Neural cell (in vitro differentiated cells): ENCODE measurements at regions not wholly inside any gene's neighbourhood (a gene's known extent, or its start where the extent isn't known, plus 50 kb on each side); places are given as distances from the start of the nearest gene placed in this dataset.

Source experiments
- H2AFZ ChIP-seq: fragments of 200-600, 300-800 bp; sonication (generic), shearing (Covaris generic); 2 replicates; pipeline ENCODE4 v1.6.0; 2014; ENCODE audit warnings: low read depth, mild to moderate bottlenecking, antibody characterized with exemption, low read length, moderate library complexity
- H3F3A ChIP-seq: fragments of 200-600 bp; shearing (Covaris generic); 2 replicates; pipeline ENCODE4 v1.6.1; 2016; ENCODE audit warnings: mild to moderate bottlenecking, moderate library complexity, mixed read lengths, antibody characterized with exemption, low read length; ENCODE audit not compliant: insufficient read depth, poor library complexity, severe bottlenecking
- H3K27ac ChIP-seq: fragments of 200-600, 300-800 bp; sonication (generic), shearing (Covaris generic); 2 replicates; pipeline ENCODE4 v1.5.1; 2014; ENCODE audit warnings: mild to moderate bottlenecking, low read length, moderate library complexity
- H3K27me3 ChIP-seq: fragments of 300-800, 200-600 bp; sonication (generic), shearing (Covaris generic); 2 replicates; pipeline ENCODE4 v1.6.0; 2014; ENCODE audit warnings: mild to moderate bottlenecking, low read depth, low read length, moderate library complexity; ENCODE audit not compliant: insufficient read depth
- H3K36me3 ChIP-seq: fragments of 300-800, 200-600 bp; sonication (generic), shearing (Covaris generic); 2 replicates; pipeline ENCODE4 v1.5.1; 2014; ENCODE audit warnings: mild to moderate bottlenecking, antibody characterized with exemption, low read length, moderate library complexity; ENCODE audit not compliant: insufficient read depth
- H3K4me2 ChIP-seq: fragments of 300-800, 200-600 bp; sonication (generic), shearing (Covaris generic); 2 replicates; pipeline ENCODE4 v1.6.0; 2014; ENCODE audit warnings: mild to moderate bottlenecking, low read length
- H3K4me3 ChIP-seq: fragments of 300-800, 200-600 bp; sonication (generic), shearing (Covaris generic); 2 replicates; pipeline ENCODE4 v1.5.1; 2014; ENCODE audit warnings: mild to moderate bottlenecking, low read length, moderate library complexity
- H3K79me2 ChIP-seq: fragments of 200-600 bp; shearing (Covaris generic); replicated peaks from 2 replicates; pipeline ENCODE4 v1.6.0; 2014; ENCODE audit warnings: mild to moderate bottlenecking, low read length, moderate library complexity; ENCODE audit not compliant: insufficient read depth
- H3K9ac ChIP-seq: fragments of 300-800, 200-600 bp; sonication (generic), shearing (Covaris generic); 2 replicates; pipeline ENCODE4 v1.6.1; 2016; ENCODE audit warnings: mild to moderate bottlenecking, low read length, mixed read lengths
- H3K9me2 ChIP-seq: fragments of 200-600 bp; shearing (Covaris generic); 2 replicates; pipeline ENCODE4 v1.6.1; 2016; ENCODE audit warnings: mild to moderate bottlenecking, low read length, mixed read lengths; ENCODE audit not compliant: insufficient read depth
- H3K9me3 ChIP-seq: fragments of 200-600, 300-800 bp; sonication (generic), shearing (Covaris generic); 2 replicates; pipeline ENCODE4 v1.6.1; 2016; ENCODE audit warnings: mild to moderate bottlenecking, mixed run types, low read length, moderate library complexity, mixed read lengths
- H4K20me1 ChIP-seq: fragments of 200-600 bp; shearing (Covaris generic); 2 replicates; pipeline ENCODE4 v1.6.1; 2016; ENCODE audit warnings: mild to moderate bottlenecking, mixed run types; ENCODE audit not compliant: insufficient read depth
- CTCF ChIP-seq: fragments of 450-650 bp; IDR thresholded peaks from 2 replicates; pipeline ENCODE4 v1.5.1; 2014; ENCODE audit warnings: antibody characterized with exemption, mild to moderate bottlenecking, moderate library complexity; ENCODE audit not compliant: poor library complexity, severe bottlenecking
- EP300 ChIP-seq: fragments of 450-650 bp; conservative IDR thresholded peaks from 2 replicates; pipeline ENCODE4 v1.6.1; 2014; ENCODE audit warnings: antibody characterized with exemption, mild to moderate bottlenecking, moderate library complexity; ENCODE audit not compliant: poor library complexity, severe bottlenecking
- EZH2 ChIP-seq: fragments of 200-600, 300-800 bp; shearing (Covaris generic), sonication (generic); IDR thresholded peaks from 2 replicates; pipeline ENCODE4 v1.6.1; 2014; ENCODE audit warnings: antibody characterized with exemption, low read length, borderline replicate concordance, mild to moderate bottlenecking; ENCODE audit not compliant: insufficient read depth, poor library complexity, severe bottlenecking
- MXI1 ChIP-seq: fragments of 450-650 bp; conservative IDR thresholded peaks from 2 replicates; pipeline ENCODE4 v1.6.1; 2014; ENCODE audit warnings: antibody characterized with exemption, mild to moderate bottlenecking; ENCODE audit not compliant: poor library complexity, severe bottlenecking
- POLR2AphosphoS5 ChIP-seq: IDR thresholded peaks from 2 replicates; pipeline ENCODE4 v1.6.1; 2012
- RAD21 ChIP-seq: fragments of 450-650 bp; conservative IDR thresholded peaks from 2 replicates; pipeline ENCODE4 v1.6.1; 2014; ENCODE audit warnings: antibody characterized with exemption, mild to moderate bottlenecking, moderate library complexity
- SMC3 ChIP-seq: fragments of 450-650 bp; conservative IDR thresholded peaks from 2 replicates; pipeline ENCODE4 v1.6.1; 2014; ENCODE audit warnings: antibody characterized with exemption, mild to moderate bottlenecking, moderate library complexity; ENCODE audit not compliant: poor library complexity
- TAF1 ChIP-seq: IDR thresholded peaks from 2 replicates; pipeline ENCODE4 v1.6.1; 2012; ENCODE audit warnings: low read depth
- TF ChIP-seq, protein P1 (sequence below): IDR thresholded peaks from 2 replicates; pipeline ENCODE4 v1.6.1; 2012; ENCODE audit warnings: borderline replicate concordance

GRCh38 chrX:68916891-68917290 lies 88.1 kb downstream of the EFNB1 start:
- H3K9me3 ChIP-seq, result no peaks in the 10 kb centered on the region
- H3K9ac ChIP-seq, result no peak overlapping the region
- no peak overlapping the region for H3K4me2 ChIP-seq
- no peaks in the 10 kb centered on the region for H3K27me3 ChIP-seq
- H4K20me1 ChIP-seq, result no peaks in the 10 kb centered on the region
- no peak overlapping the region for H3K4me3 ChIP-seq
- TF ChIP-seq SMC3, result no peak
- no peaks in the 10 kb centered on the region for H3K36me3 ChIP-seq
- no peak overlapping the region for H3K27ac ChIP-seq
- no peak overlapping the region for H2AFZ ChIP-seq
- no peaks in the 10 kb centered on the region for H3K9me2 ChIP-seq
- H3F3A ChIP-seq, result no peaks in the 10 kb centered on the region
- H3K79me2 ChIP-seq, result no peaks in the 10 kb centered on the region

DNA sequence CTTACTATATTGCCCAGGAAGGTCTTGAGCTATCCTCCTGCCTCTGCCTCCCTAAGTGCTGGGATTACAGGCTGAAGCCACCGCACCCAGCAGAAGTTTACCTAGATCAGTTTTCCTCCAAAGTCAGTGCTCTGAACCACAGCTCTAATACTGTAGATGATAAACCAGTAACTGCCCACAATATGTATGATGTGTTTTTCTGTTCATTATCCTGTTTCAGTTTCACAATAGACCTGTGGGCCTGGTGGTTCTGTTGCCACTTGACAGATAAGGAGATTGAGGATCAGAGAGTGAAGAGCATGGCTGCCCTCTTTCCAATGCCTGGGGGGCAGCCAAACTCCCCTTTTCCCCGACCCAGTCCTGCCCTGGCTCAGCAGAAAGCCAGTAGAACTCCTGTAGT lies 87.0 kb downstream of the EFNB1 start:
- H3K4me3 ChIP-seq, result no peak overlapping the region
- no peaks in the 10 kb centered on the region for H3K27me3 ChIP-seq
- H4K20me1 ChIP-seq, result no peaks in the 10 kb centered on the region
- H3F3A ChIP-seq, result no peaks in the 10 kb centered on the region
- no peaks in the 10 kb centered on the region for H3K9me2 ChIP-seq
- no peak overlapping the region for H2AFZ ChIP-seq
- no peaks in the 10 kb centered on the region for H3K36me3 ChIP-seq
- TF ChIP-seq CTCF (no peak), POLR2AphosphoS5 (no peak), RAD21 (no peak), EZH2 (no peak), EP300 (no peak), SMC3 (no peak)
- TF ChIP-seq, protein P1, sequence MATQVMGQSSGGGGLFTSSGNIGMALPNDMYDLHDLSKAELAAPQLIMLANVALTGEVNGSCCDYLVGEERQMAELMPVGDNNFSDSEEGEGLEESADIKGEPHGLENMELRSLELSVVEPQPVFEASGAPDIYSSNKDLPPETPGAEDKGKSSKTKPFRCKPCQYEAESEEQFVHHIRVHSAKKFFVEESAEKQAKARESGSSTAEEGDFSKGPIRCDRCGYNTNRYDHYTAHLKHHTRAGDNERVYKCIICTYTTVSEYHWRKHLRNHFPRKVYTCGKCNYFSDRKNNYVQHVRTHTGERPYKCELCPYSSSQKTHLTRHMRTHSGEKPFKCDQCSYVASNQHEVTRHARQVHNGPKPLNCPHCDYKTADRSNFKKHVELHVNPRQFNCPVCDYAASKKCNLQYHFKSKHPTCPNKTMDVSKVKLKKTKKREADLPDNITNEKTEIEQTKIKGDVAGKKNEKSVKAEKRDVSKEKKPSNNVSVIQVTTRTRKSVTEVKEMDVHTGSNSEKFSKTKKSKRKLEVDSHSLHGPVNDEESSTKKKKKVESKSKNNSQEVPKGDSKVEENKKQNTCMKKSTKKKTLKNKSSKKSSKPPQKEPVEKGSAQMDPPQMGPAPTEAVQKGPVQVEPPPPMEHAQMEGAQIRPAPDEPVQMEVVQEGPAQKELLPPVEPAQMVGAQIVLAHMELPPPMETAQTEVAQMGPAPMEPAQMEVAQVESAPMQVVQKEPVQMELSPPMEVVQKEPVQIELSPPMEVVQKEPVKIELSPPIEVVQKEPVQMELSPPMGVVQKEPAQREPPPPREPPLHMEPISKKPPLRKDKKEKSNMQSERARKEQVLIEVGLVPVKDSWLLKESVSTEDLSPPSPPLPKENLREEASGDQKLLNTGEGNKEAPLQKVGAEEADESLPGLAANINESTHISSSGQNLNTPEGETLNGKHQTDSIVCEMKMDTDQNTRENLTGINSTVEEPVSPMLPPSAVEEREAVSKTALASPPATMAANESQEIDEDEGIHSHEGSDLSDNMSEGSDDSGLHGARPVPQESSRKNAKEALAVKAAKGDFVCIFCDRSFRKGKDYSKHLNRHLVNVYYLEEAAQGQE, result no peak
- no peaks in the 10 kb centered on the region for H3K9me3 ChIP-seq
- no peaks in the 10 kb centered on the region for H3K79me2 ChIP-seq
- H3K27ac ChIP-seq, result no peak overlapping the region
- H3K9ac ChIP-seq, result no peak overlapping the region
- H3K4me2 ChIP-seq, result no peak overlapping the region

- H3K27me3 ChIP-seq, result no peaks in the 10 kb centered on the region
- H3F3A ChIP-seq, result no peaks in the 10 kb centered on the region
- no peak overlapping the region for H2AFZ ChIP-seq
- no peak overlapping the region for H3K4me3 ChIP-seq
- H3K9me2 ChIP-seq, result no peaks in the 10 kb centered on the region
- H3K9ac ChIP-seq, result no peak overlapping the region
- no peaks in the 10 kb centered on the region for H4K20me1 ChIP-seq
- no peak overlapping the region for H3K4me2 ChIP-seq
- no peaks in the 10 kb centered on the region for H3K79me2 ChIP-seq
- TF ChIP-seq RAD21 (no peak), TAF1 (no peak), MXI1 (no peak), POLR2AphosphoS5 (no peak), EP300 (no peak), SMC3 (no peak)
- no peaks in the 10 kb centered on the region for H3K9me3 ChIP-seq
- H3K27ac ChIP-seq, result no peak overlapping the region
- no peaks in the 10 kb centered on the region for H3K36me3 ChIP-seq
Measured at GRCh38 chrX:68914479-68914946, 85.7 kb downstream of the EFNB1 start.
